NCI-H1417 (cell line): ENCODE measurements at regions not wholly inside any gene's neighbourhood (a gene's known extent, or its start where the extent isn't known, plus 50 kb on each side); places are given as distances from the start of the nearest gene placed in this dataset.
"Not testable (repeated sequence)": the region's sequence is repeated elsewhere in the genome, so short reads cannot be mapped to it uniquely, and the experiment has no call there.

Experiments used
- DNase-seq, 3 experiments: peaks; one replicate each; lab custom pipeline; 2025; lab: John Stamatoyannopoulos, UW

DNA sequence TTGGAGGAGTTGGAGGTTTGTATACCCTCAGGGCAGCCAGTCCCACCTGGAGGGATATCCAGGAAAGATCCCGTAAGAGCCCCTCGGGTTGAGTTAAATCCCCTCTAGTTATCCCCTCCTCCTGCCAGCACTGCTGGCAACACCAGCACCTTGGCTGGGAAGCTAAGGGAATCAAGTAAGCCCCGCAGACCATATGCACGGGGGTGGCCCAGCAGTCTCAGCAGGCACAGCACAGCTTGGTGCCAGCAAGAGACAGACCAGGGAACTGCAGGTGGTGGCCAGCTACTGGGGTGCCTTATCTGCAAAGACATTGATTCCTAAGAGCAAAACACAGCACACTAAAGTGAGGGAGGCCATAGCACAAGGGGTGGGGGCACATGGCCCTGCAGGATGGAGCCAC is 173.8 kb downstream of the GOLGA6L4 start:
- not testable (repeated sequence) for DNase-seq

DNA sequence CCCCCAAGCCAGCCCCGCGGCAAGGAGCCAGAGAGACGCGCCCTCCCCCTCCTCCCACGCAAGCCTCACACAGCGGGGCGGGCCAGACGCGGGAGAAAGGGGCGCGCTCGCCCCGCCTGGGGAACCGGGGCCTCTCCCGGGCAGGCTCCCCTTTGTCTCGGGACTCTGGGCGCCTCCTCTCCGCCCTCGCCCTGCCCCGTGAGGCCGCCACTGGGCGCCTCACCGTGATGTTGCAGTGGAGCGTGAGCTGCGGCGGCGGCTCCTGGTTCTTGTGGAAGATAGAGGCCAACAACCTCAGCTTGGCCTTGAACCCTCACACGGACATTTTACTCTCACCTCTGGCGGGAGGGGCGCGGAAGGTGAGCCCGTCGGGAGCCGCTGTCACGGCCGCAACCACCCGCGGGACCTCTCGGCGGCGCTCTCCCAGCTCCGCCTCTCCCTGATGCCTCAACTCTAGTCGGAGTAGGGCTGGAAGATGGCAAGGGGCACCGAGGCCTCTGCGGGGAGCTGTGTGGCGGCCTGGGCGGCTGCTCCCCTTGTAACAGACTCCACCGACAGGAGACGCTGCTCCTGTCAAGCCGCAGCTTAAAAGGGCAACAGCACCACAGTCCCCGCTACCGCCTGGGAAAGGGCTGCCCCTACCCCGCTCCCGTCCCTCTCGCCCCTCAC is 179.2 kb upstream of the ZSCAN2 start:
- DNase-seq, result not testable (repeated sequence)

DNA sequence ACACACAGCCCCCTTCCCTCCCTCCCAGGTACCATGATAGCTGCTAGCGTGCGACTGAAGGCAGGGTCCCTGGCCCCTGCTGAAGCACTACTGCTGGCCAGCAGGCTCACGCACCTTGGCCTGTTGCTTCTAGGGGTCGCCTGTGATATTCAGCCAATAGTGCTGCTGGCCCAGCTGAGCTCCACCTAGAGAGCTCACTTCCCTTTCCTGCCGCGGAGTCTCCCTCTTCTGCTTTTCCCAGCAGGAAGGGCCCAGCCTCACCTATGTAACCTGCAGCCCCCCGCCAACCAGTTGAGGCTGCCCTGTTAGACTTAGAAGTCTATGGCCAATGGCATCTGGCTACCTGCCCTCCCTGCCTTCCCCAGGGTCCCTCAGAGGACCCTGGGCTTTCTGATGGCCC is 175.5 kb upstream of the ZSCAN2 start:
- not testable (repeated sequence) for DNase-seq

DNA sequence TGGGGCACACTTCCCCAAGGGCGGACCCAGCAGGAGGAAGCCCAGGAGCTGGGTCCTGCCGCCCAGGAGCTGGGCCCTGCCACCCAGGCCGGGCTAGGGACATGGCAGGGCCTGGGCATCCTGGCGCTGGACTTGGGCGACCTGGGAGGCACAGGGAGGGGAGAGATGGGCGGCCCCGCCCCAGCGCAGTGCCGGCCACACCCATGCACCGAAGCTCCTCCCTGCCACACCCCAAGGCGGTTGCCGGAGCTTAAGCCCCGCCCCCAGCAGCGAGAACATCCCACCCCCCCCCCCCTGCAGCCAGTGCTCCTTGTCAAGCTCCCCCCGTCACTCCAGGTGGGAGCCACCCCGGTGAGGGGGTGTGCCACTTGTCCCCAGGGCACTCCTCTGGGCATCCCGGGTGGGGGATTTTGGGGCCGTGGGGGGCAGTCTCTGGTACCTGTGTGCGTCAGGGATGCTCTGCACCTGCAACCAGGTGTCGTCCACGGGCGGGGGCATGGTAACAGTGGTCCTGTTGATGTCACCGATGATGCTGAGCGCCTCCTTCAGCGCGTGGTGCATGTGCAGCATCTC is 127.4 kb upstream of the ZSCAN2 start:
- DNase-seq, result not testable (repeated sequence)

DNA sequence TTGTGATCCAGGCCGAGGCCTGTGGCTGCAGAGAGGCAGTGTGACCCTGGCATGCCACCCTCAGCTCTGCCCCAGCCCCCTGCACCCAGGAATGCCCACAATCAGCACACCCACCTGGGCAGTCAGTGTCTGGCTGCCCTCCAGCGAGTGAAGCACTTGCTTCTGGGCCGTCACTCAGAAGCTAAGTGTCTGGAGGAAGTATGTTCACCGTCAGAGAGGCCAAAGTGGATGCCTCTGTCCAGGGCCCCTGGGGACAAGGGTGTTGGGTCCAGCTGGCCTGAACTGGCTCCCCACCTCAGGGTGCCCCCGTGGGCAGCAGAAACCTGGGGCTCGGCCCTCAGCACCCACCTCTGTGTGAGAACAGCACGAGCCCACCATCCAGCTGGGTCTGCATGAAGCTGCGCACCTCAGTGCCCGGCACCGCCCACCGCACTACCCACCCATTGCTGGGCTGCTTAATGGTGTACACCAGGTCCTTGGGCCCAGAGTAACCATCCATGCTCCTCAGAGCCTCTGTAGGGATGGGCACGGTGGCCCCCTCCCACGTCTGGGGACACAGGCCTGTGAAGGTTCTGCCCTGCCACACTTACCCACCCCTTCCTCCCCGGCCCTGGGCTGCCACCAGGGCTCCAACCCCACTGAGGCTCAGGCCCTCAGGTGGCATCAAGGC is 124.3 kb upstream of the ZSCAN2 start:
- not testable (repeated sequence) for DNase-seq

DNA sequence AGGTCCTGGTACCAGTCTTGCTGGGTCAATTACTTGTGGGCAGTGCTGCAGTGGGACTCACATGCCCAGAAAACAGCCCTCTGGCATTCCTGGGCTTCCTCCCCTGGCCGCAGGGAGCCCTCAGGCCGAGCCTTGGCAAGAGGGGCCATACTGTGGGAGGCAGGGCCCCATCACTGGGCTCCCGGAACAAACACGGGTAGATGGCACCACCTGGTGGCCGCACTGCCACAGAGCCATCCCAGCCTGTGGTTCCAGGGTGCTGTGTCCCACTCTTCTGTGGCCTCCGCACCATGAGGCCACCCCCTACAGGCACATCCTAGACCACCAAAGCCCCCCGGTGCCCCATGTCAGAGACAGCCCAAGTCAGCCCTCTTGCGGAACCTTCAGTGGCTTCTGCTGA is 123.3 kb upstream of the ZSCAN2 start:
- DNase-seq, result not testable (repeated sequence)

DNA sequence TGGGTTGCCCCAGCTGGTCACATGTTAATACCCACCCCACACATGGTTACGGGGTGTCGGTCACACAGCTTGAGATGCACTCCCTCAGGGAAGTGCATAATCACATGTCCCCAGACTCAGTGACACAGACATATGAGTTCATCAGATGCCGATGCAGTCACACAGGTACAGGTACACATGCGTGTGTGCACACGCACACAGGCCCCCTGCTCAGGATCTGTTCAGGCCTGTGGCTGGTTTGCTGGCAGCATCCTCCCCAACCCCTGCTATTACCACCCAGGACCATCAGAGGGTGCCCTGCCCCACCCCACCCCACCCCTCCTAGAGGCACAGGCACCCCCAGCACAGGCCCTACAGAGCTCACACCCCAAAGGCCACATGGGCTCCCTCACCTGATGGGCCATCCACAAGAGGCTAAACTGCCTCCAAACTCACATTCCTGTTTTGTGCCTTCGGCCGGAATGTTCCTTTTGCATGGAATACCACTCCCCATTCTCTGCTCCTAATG is 120.6 kb upstream of the ZSCAN2 start:
- DNase-seq, result not testable (repeated sequence)

DNA sequence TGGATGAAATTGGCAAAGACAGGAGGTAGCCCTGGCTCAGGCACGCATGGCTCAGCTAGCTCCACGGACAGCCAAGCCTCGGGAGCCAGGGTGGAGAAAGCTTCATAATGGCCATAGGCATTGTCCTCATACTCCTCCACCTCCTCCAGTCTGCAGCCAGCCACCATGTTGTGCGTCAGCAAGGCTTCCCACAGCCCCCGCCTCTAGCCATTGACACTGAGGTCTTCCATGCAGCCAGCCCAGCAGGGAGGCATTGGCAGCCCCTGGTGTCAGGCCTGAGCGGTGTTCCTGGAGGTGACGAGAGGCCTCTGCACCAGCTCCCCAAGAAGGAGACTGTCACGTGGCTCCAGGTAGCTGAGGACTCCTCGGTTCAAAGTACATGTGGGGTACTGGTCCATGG is 117.0 kb upstream of the ZSCAN2 start:
- DNase-seq, result not testable (repeated sequence)

DNA sequence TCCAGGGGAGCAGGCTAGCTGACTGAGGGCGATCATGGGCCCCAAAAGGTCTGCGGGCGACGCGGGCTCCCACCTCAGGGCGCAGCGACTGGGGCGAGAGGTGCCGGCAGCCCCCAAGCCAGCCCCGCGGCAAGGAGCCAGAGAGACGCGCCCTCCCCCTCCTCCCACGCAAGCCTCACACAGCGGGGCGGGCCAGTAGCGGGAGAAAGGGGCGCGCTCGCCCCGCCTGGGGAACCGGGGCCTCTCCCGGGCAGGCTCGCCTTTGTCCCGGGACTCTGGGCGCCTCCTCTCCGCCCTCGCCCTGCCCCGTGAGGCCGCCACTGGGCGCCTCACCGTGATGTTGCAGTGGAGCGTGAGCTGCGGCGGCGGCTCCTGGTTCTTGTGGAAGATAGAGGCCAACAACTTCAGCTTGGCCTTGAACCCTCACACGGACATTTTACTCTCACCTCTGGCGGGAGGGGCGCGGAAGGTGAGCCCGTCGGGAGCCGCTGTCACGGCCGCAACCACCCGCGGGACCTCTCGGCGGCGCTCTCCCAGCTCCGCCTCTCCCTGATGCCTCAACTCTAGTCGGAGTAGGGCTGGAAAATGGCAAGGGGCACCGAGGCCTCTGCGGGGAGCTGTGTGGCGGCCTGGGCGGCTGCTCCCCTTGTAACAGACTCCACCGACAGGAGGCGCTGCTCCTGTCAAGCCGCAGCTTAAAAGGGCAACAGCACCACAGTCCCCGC is 100.5 kb upstream of the ZSCAN2 start:
- DNase-seq, result not testable (repeated sequence)

DNA sequence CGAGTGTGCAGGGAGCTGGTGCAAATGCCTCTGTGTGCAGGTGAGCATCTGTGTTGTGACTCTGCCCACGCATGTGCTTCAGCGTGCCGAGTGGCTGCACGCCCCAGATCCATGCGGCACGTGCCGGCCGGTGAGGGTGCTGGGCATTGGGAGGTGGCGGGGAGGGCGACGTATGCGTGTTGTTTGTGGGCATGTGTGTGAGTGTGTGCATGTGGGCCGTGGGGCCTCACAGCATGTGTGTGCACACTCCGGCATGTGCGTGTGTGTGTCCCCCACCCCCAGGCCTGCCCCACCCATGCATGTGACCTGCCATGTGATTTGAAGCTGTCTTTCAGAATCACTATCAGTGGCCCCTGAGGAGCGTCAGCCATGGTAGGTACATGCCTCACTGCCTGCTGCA is 97.7 kb upstream of the ZSCAN2 start:
- DNase-seq, result not testable (repeated sequence)

DNA sequence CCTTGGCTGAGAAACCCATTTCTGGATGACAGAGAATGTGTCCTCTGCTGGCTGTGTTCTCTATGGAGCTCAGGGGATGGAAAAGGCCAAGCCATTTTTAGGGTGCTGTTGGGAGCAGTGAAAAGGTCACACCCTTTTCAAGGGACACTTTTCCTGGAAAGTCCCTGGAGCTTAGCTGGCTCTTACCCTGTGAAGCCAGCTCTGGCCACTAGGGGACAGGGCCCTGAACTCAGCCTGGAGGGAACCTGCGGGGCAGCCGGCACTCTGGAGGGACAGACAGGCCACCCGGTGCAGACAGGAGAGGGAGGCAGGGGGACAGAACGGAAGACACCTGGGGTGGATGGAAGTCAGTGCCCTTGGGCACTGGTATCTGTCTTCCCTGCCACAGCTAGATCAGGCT is 95.3 kb upstream of the ZSCAN2 start:
- DNase-seq, result not testable (repeated sequence)

DNA sequence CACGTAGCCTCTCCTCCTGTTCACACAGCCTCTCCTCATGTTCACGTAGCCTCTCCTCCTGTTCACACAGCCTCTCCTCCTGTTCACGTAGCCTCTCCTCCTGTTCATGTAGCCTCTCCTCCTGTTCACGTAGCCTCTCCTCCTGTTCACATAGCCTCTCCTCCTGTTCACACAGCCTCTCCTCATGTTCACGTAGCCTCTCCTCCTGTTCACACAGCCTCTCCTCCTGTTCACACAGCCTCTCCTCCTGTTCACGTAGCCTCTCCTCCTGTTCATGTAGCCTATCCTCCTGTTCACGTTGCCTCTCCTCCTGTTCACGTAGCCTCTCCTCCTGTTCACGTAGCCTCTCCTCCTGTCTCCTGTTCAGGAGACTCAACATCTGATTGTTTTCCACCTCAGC is 88.5 kb upstream of the ZSCAN2 start:
- not testable (repeated sequence) for DNase-seq

DNA sequence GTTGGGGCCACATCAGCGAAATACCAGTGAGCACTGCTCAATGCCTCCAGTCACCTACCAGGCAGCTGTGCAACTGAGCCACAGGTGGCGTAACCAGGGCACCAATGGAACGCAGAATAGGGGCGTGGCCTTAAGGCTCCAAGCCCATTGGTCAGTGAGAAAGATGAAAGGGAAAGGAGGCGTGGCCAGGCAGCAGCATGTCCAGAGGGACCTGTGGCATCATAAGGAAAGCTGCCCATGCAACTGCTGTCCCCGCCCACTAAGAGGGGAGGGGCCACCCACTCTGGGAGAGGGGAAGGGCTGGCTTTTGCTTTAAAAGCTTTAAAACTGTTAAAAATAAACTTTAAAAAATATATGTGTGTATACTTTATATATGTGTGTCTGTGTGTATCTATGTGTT is 84.0 kb upstream of the ZSCAN2 start:
- DNase-seq, result not testable (repeated sequence)

DNA sequence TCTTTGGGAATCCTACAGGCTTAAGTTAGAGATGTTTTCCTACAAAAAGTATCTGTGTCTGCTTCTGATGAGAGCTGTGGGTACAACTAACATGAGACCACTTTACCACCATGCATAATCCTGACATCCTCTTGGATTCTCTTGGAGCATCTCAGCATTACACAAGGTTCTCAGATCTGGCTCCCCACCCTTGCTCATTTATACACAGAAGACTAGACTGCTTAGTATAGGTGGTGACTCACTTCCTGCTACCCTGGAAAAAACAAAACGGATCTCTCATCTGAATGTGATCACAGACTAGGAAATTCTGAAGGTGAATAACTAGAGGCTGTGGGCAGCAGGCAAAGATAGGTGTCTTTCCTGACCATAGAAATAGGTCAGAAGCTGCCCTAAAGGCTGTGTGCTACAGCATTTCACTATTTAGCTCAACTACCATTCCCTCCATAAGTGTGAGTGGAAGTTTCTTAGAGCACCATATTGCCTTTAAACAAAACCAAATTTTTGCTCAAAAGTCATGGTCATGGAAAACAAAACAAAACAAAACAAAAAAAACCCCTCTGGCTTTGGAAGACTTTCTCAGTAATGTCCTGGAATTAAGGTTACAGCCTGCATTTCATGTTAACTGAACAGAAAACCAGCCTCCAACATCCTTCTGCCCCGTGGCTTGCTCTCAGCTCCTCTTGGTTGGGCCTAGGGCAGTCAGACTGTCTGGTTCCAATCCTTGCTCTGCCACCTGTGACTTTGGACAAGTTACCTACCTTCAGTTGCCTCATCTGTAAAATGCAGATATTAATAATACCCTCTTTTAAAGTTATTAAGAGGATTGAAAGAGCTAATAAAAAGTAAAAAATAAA is 75.1 kb upstream of the ZSCAN2 start:
- not testable (repeated sequence) for DNase-seq

DNA sequence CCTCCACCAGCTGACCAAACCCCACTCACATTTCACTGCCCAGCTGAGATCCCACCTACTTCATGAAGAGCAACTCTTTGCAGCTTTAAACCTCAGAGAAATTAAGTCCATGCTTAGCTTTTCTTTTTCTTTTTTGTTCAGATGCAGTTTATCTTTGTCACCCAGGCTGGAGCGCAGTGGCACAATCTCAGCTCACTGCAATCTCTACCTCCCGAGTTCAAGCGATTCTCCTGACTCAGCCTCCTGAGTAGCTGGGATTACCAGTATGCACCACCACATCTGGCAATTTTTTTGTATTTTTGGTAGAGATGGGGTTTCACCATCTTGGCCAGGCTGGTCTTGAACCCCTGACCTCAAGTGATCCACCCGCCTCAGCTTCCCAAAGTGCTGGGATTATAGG is 70.1 kb upstream of the ZSCAN2 start:
- DNase-seq, result not testable (repeated sequence)

DNA sequence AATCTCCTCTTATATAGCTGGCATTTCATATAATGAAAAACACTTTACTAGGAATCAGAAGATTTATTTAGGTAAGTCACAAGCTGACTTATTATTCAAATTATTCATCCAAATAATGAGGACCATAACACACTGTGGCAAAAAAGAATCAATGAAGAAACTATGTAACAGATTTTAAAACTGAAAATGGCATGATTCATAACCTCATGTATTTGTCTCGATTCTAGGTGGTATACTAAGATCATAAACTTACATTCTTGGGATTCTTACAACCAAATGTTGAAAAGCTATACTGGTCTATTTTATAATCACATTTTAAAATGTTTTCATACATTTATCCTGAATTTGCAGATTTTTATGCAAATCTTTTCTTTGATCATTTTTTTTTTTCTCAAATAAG is 69.6 kb upstream of the ZSCAN2 start:
- DNase-seq, result not testable (repeated sequence)

DNA sequence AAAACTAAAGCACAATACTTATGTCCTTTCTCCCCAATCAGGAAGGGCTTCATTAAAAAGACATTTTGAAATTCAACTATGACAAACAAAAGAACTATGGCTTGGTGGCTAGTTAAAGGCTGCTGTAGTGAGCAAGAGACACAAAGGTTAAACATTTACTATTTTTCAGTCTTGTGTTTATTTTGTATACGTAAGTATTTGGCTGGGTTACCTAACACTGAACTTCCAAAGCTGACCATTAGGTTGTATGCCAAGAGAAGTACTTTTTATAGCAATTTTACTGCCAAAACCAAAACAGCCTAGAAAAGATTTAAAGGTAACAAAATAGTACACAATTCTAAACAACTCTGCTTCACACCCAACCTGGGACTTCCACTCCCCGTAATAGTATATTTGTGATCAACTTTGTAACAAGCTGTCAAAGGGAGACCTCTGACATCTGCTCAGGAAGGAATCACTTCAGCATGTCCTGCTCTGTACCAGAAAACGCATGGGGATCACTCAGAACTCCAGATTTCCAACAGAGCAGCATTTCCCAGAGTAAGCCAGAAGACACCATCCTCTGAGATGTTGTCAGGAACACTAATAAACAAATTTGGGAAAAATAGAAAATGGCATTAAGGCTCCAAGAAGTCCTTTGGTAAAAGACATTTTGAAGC is 69.0 kb upstream of the ZSCAN2 start:
- DNase-seq, result not testable (repeated sequence)

DNA sequence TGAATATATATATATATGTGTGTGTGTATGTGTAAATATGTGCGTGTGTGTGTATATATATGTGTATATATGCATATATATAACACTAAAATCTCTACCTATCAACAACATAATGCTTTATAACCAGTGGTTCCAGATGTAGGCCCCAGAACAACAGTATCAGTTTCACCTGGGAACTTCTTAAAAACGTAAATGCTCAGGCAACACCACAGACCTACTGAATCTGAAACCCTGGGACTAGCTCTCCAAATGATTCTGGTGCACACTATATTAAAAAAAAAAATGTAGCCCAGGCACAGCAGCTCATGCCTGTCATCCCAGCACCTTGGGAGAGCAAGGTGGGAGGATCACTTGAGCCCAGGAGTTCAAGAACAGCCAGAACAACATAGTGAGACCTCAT is 67.1 kb upstream of the ZSCAN2 start:
- DNase-seq, result not testable (repeated sequence)

DNA sequence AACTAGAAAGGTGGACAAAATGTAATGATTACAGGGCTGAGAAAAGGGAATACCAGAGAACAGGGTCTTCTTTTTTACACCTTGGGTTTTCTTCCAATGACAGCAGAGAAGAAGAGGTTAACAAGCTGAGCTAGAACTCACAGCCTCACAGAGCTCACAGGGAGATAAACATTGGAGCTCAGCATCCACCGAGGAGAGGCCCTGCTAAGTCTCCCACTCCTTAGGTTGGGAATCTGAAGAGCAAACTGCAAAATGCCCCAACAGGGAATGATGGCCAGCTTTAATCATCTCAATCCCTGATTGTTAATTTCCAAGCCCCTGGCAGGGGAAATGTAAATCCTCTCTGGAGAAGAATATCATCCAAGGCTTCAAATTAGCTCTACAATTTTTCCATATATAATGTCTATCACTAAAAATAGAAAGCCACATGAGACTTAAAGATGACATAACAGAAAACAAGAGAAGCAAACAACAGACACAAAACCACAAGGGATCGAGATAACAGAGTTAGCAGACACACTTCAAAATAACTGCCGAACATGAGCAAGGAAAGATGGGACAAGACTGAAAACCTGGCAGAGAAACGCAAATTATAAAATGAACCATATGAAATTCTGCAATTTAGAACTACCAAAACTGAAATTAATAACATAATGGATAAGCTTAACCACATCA is 66.1 kb upstream of the ZSCAN2 start:
- not testable (repeated sequence) for DNase-seq

DNA sequence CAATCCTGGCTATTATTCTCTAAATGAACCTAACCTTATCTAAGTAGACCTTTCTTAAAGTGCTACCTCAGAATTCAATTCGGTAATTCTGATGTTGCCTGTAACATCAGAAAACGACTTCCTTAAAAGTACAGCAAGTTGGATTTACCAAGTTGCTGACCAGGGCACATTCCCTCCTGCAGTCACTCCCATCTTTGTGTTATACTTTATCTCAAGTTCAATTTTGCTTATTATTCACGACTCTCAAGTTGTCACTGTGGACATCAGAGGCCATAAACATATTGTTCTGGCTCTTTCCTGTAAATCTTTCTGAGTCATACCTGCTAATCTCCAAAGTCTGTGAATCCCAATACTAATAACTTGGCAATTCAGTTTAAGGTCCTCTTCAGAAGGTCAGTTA is 64.6 kb upstream of the ZSCAN2 start:
- not testable (repeated sequence) for DNase-seq
